ENCODE measurements at regions not wholly inside any gene's neighbourhood (a gene's known extent, or its start where the extent isn't known, plus 50 kb on each side); places are given as distances from the start of the nearest gene placed in this dataset.

DNA sequence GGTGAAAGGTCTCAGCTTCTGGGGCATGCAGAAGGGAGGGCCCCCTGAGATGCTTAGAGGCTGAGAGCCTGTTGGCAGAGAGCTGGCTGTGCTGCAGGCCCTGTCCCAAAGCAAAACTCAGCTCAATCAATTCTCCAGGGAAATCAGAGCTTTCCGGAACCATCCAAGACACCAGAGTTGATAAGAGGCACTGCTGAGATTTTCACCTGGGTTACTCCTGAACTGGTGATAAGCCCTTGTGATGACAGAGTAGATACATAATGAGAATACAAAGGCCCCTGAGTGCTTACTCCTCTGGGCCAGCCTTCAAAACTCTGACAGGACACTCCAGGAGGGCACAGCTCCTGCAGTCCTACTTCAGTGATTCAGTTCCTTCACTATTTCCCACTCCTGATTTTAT lies 63.9 kb downstream of the ARL6IP4 start:
- TF ChIP-seq POLR2A (IDR thresholded peaks at IDR 0.05) (no peak), EP300 (IDR thresholded peaks at IDR 0.05) (no peak), POLR2AphosphoS5 (IDR thresholded peaks at IDR 0.05) (no peak)
- TF ChIP-seq, protein P1, sequence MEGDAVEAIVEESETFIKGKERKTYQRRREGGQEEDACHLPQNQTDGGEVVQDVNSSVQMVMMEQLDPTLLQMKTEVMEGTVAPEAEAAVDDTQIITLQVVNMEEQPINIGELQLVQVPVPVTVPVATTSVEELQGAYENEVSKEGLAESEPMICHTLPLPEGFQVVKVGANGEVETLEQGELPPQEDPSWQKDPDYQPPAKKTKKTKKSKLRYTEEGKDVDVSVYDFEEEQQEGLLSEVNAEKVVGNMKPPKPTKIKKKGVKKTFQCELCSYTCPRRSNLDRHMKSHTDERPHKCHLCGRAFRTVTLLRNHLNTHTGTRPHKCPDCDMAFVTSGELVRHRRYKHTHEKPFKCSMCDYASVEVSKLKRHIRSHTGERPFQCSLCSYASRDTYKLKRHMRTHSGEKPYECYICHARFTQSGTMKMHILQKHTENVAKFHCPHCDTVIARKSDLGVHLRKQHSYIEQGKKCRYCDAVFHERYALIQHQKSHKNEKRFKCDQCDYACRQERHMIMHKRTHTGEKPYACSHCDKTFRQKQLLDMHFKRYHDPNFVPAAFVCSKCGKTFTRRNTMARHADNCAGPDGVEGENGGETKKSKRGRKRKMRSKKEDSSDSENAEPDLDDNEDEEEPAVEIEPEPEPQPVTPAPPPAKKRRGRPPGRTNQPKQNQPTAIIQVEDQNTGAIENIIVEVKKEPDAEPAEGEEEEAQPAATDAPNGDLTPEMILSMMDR (IDR thresholded peaks at IDR 0.05), result no peak
